ENCODE measurements at regions not wholly inside any gene's neighbourhood (a gene's known extent, or its start where the extent isn't known, plus 50 kb on each side); places are given as distances from the start of the nearest gene placed in this dataset.

DNA sequence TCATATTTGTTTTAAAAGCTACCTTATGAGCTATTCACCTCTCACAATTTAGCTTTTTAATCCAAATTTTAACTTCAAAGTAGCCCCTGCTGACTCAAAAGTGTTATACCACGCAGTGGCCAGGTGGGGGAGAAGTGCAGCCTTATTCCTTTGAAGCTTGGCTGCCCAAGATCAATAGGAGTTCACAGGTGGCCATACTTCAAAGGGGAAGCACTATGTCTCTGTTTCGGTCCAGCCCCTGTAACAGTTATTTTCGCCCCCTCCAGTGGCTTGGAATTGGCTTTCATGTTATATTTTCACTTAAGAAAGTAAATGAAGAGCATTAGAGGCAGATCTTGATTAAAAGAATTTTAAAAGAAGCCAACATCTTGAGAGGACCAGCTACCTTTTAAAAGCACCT lies 608.4 kb downstream of the EPHA7 start:
- no peak for DNase-seq

DNA sequence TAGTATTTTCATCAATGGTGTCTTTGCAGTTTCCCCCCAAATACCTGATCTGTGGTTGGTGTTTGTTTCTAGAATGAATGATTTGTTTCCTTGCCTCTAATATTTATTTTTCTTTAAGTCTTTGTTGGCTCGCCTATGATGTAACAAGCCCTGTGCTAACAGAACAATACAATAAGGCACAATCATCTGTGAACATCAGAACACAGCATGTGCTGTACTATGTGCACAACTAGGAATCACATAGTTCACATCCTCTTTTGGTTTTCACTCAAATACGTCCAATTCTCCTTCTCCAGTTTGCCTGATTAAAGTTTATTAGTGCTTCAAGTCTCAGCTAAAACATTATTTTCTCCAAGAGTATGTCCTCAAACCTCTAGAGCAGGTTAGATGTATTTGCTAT lies 613.1 kb downstream of the EPHA7 start:
- DNase-seq: no peak

DNA sequence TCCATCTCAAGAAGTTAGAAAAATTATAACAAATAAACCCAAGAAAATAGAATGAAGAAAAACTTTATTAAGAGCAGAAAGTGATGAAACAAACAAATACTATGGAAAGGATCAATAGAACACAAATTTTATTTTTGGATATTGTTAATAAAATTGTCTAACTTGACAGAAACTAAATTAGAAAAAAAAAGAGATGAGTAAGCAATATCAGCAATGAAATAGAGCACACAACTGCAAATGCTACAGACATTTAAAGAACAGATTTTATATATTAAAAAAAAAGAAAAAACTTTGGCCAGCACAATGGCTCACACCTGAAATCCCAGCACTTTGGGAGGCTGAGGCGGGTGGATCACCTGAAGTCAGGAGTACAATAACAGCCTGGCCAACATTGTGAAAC lies 628.0 kb downstream of the EPHA7 start:
- no peak for DNase-seq

- no peak for DNase-seq
Observed at GRCh38 chr6:92790381-92790780, 629.0 kb downstream of the EPHA7 start.

DNA sequence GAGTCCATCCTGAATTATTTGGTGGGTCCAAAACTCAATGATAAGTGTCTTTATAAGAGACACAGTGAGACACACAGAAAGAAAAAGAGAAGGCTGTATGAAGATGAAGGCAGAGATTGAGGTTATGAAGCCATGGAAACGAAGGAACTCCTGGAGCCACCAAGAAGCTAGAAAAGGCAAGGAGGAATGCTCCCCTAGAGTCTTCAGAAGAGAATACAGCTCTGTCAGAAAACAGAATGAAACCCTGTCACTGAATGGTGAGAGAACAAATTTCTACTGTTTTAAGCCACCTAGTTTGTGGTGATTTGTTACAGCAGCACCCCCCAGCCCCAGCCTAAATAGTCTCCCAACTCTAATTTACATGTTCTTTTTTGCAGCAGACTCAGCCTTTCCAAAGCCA lies 635.1 kb downstream of the EPHA7 start:
- no peak for DNase-seq

- no peak for DNase-seq
Observed at GRCh38 chr6:92779746-92780145, 639.6 kb downstream of the EPHA7 start.

DNA sequence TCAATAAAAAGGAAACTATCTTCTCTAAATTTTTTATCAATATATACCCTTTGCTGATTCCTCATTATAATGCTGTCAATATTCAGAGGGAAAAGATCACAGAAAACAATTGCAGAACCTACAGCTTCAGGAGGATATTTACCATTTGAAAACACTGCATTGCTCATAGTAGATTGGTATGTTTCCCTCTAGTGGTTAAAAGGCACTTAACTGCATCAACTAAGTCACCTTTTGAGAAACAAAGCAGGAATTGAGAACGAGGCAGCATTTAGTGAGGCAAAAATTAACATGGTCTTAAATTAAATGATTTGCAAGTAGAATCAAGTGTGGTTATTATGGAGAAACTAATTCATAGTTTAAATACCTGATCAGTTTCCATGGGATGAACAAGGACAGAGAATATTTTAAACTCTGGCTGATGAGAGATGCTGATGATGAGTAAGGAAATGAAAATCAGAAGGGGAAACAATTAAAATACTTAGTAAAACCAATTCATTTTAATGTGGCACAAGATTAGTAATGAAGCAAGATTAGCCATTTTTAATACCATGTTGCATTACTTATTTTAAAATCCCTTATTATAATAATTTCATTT lies 642.1 kb downstream of the EPHA7 start:
- DNase-seq: no peak

- DNase-seq: no peak
Observed at GRCh38 chr6:92770540-92770939, 648.8 kb downstream of the EPHA7 start.

- no peak for DNase-seq
Observed at GRCh38 chr6:92767101-92767500, 652.3 kb downstream of the EPHA7 start.

- DNase-seq: no peak
Observed at GRCh38 chr6:92763680-92764079, 655.7 kb downstream of the EPHA7 start.

DNA sequence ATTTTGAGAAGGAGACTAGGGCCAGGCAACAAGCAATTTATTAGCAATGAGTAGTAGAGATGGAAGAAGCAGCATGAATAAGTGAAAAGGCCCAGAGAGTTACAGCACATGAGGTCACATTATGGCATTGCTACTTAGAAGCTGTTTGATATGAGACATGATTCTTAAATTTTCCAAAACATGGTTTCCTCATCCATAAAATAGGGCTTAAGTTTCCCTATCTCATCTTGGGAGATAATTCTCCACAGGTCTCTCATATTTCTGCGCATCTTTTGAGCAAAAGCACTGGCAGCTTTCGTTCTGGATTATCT lies 656.1 kb downstream of the EPHA7 start:
- DNase-seq: no peak

DNA sequence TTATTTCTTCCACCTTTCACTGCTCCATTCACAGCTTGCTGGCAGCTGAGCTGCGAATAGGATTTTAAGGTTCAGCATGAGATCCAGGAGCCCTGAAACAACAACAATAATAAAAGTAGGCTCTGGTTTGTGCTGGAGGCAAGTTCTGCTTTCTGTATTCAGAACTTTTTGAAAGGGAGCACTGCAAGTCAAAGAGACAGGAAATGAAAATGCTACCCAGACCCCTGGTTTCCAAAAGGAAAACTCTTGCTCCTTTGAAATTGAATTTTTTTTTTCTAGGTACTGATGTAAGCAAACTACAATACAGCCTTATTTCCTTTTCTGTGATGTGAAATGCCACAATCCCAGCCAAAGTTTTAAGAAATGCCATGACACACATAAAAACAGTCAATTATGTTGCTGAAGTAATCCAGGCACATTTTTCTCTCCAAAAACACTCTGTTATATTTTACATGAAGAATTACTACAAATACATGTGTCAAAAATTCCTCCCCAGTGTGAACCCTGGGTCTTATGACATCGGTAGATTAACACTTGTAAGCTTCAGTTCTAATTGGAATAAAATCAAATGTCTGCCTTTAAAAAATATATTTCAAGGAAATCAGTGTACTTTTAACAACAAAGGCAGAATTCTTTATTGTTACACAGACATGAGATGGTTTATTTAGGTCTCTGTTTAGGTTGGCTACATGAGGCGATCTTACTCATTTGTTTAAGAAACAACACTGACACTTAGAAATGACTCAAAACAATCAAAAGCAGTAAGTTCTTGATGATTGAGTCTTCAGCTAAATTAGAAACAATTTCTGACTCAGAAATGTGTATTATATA lies 656.7 kb downstream of the EPHA7 start:
- no peak for DNase-seq

- no peak for DNase-seq
Observed at GRCh38 chr6:92759178-92759577, 660.2 kb downstream of the EPHA7 start.

- no peak for DNase-seq
Observed at GRCh38 chr6:92757925-92758324, 661.4 kb downstream of the EPHA7 start.

DNA sequence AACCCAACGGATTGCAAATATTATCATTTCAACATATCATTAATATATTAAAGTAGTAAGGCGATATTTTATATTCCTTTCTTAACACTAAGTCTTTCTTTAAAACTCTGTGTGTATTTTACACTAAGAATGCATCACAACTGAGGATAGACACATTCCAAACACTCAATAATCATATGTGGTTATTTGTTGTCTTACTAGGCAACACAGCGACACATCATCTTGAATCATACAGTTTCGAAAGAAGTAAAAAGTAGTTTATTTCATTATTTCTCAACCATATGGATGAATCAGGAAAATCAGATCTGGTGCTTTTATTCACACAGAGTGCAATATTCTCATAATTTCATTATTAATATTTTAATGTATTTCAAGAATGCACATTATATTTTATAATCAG lies 662.4 kb downstream of the EPHA7 start:
- no peak for DNase-seq

DNA sequence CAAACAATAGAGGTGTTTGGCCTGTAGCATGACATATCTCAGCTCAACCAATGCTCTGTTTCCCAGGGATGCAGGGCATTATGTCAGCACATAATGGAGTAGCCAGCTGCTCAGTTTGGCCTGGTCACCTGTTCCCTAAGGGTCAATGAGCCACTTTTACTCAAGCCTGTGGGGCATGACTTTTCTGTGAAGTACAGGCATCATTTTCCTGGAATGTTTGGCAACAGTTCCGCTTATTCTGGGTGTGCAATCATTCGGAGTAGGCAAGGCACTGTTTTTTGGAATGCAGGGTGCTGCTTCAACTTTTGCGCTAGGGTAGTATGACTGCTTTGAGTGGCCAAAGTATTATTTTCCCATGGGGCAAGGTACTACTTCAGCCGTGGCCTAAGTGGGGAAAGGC lies 665.4 kb downstream of the EPHA7 start:
- DNase-seq: no peak

GRCh38 chr6:92752114-92752513 lies 667.2 kb downstream of the EPHA7 start:
- DNase-seq: no peak

- no peak for DNase-seq
Observed at GRCh38 chr6:92748131-92748530, 671.2 kb downstream of the EPHA7 start.

DNA sequence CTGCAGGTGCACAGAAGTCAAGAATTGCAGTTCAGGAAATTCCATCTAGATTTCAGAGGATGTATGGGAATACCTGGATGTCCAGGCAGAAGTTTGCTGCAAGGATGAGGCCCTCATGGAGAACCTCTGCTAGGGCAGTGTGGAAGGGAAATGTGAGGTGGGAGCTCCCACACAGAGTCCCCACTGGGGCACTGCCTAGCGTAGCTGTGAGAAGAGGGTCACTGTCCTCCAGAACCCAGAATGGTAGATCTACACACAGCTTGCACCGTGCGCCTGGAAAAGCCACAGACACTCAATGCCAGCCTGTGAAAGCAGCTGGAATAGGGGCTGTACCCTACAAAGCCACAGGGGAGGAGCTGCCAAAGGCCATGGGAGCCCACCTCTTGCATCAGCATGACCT lies 681.4 kb downstream of the EPHA7 start:
- DNase-seq: no peak

- no peak for DNase-seq
Observed at GRCh38 chr6:92723390-92723931, 695.9 kb downstream of the EPHA7 start.

DNA sequence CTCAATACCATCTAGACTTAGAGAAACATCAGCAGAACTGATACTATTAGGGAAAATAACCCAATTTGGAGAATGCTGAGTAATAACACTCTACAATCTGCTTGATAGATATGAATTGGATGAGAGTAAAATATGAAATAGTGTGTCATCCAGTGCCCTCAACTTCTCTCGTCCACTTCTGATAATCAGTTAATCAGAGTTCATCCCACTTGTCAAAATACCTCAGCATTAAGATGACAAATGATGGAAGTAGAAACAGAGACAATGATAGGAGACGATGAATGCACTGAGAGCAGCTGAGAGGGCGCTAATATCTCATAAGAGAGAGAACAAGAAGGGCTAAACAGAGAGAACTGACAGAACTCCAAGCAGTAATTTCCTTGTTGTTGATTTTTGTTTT lies 699.6 kb downstream of the EPHA7 start:
- DNase-seq: no peak

DNA sequence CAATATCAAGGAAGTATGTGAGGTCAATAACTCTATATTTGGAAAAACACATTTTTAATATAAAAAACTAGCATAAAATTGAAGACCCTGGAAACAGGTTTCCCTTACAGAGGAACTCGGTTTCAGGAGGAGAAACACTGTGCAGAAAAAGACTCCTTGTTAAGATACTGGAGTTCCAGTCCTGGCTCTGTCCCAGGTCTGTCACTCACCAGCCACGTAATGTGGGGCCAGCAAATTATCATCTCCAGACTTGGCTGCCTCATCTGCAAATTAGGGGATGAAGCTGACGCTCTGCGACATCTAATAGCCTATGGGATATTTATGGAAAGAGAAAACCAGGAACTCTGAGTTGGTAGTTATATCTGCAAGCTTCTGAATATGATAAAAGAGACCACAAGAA lies 702.7 kb downstream of the EPHA7 start:
- no peak for DNase-seq

GRCh38 chr6:92715991-92716390 lies 703.4 kb downstream of the EPHA7 start:
- DNase-seq: no peak

- DNase-seq: no peak
Observed at GRCh38 chr6:92714346-92714745, 705.0 kb downstream of the EPHA7 start.

DNA sequence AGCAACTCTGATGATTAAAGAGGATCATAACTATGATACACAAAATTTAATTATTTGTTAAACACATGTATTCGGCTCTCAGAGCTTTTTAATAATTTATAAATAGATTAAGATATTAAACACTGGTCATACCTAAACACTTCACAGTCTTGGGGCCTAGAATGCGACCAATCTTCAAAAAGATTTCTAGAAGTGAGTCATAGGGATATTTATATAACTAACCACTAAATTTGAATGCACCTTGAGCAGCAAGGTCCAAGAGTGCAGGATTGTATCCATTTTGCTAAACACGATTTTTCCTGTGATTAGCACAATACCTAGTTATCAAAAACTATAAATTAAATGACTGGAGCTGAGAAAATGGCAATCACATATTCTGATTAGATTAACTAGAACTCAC lies 709.3 kb downstream of the EPHA7 start:
- no peak for DNase-seq

Data from activated CD8-positive, alpha-beta memory T cell treated with anti-CD3 and anti-CD28 coated beads for 24 hours (primary cell).